OCI-LY3 (cell line): ENCODE measurements at regions not wholly inside any gene's neighbourhood (a gene's known extent, or its start where the extent isn't known, plus 50 kb on each side); places are given as distances from the start of the nearest gene placed in this dataset.

Experiments
- CTCF ChIP-seq: fragments of 200-600, 300-600 bp; sonication (generic); IDR thresholded peaks from 2 replicates; pipeline ENCODE4 v1.5.1; 2014; ENCODE audit warnings: antibody characterized with exemption, low read length, low read depth
- EZH2phosphoT487 ChIP-seq: fragments of 200-600 bp; shearing (Covaris generic); IDR thresholded peaks from 2 replicates; pipeline ENCODE4 v1.6.1; 2018; ENCODE audit warnings: antibody characterized with exemption, mixed run types, low read depth

GRCh38 chrX:117138070-117138469, 675.3 kb upstream of the CT83 start:
- TF ChIP-seq CTCF (no peak), EZH2phosphoT487 (no peak)
